Spleen (tissue), 11 donors: ENCODE measurements at regions not wholly inside any gene's neighbourhood (a gene's known extent, or its start where the extent isn't known, plus 50 kb on each side); places are given as distances from the start of the nearest gene placed in this dataset.
"Not testable (repeated sequence)": the region's sequence is repeated elsewhere in the genome, so short reads cannot be mapped to it uniquely, and the experiment has no call there.

Experiments
- DNase-seq: peaks from one replicate; pipeline ENCODE4 v3.0.0-alpha.2; 2020
- H3K27ac ChIP-seq, 8 donors: fragments of 200-600 bp; sonication (generic) in 7 of 8; 1 replicate in 4 of 8; 2 replicates in 4 of 8; pipeline versions ENCODE4 v1.5.0 to v1.8.0; 2016 to 2021; ENCODE audit warnings: inconsistent platforms in 4 of 8, mild to moderate bottlenecking in 4 of 8, moderate library complexity in 1 of 8
- H3K27me3 ChIP-seq, 7 donors: fragments of 200-600 bp; sonication (generic) in 6 of 7; replicated peaks in 1 of 7; 1 replicate in 4 of 7; 2 replicates in 3 of 7; pipeline versions ENCODE4 v1.5.0 to v1.8.0; 2016 to 2021; ENCODE audit warnings: inconsistent platforms in 3 of 7, mild to moderate bottlenecking in 1 of 7
- H3K36me3 ChIP-seq, 6 donors: fragments of 200-600 bp; sonication (generic) in 5 of 6; 1 replicate in 4 of 6; 2 replicates in 2 of 6; pipeline versions ENCODE4 v1.5.0 to v1.8.0; 2016 to 2021; ENCODE audit warnings: inconsistent platforms in 2 of 6
- H3K4me1 ChIP-seq, 6 donors: fragments of 200-600 bp; sonication (generic) in 5 of 6; 1 replicate in 3 of 6; 2 replicates in 3 of 6; pipeline versions ENCODE4 v1.5.0 to v1.8.0; 2016 to 2021; ENCODE audit warnings: inconsistent platforms in 3 of 6
- H3K4me3 ChIP-seq, 8 donors: fragments of 200-600 bp; sonication (generic) in 7 of 8; 1 replicate in 4 of 8; 2 replicates in 4 of 8; pipeline versions ENCODE4 v1.5.0 to v1.8.0; 2016 to 2021; ENCODE audit warnings: inconsistent platforms in 4 of 8, mild to moderate bottlenecking in 4 of 8, moderate library complexity in 2 of 8
- H3K9me3 ChIP-seq, 8 donors: fragments of 200-600 bp; sonication (generic) in 7 of 8; 1 replicate in 4 of 8; 2 replicates in 4 of 8; pipeline versions ENCODE4 v1.5.0 to v1.8.0; 2016 to 2021; ENCODE audit warnings: inconsistent platforms in 4 of 8
- CTCF ChIP-seq, 11 experiments: fragments of 200-600 bp in 7 of 11; fragments of 450-650 bp in 4 of 11; sonication (generic) in 4 of 11; IDR thresholded peaks in 8 of 11; conservative IDR thresholded peaks in 3 of 11; 1 replicate in 7 of 11; 2 replicates in 4 of 11; pipeline versions ENCODE4 v1.4.0 to v1.8.0; 2016 to 2021; ENCODE audit warnings: antibody characterized with exemption in 11 of 11, inconsistent platforms in 4 of 11, mild to moderate bottlenecking in 1 of 11
- POLR2A ChIP-seq, 3 donors: fragments of 450-650 bp; IDR thresholded peaks; one replicate each; pipeline ENCODE4 v1.5.1; 2017; ENCODE audit warnings: antibody characterized with exemption in 3 of 3, mild to moderate bottlenecking in 1 of 3
- POLR2AphosphoS5 ChIP-seq, 3 donors: sonication (generic); formaldehyde crosslinking; IDR thresholded peaks; one replicate each; pipeline ENCODE4 v1.5.1; 2017; ENCODE audit warnings: antibody characterized with exemption in 3 of 3
- WGBS, 5 donors: extraction: QIAGEN DNeasy Blood & Tissue Kit in 3 of 5; methylation state at CpG; one replicate each; pipeline versions ENCODE4 v1.1.5 to v1.1.7; 2013 to 2018; 5-methylcytosine and 5-hydroxymethylcytosine counted together
- intact Hi-C: fragments of 100-400 bp; cut with DNase I; formaldehyde crosslinking; loops from one replicate; pipeline ENCODE4 v1.15.0; 2023; ENCODE audit warnings: low total_unique reads
- donor health status: healthy with polysubstance abuse.
- donor health status: DM: no; HTN: no; CAD: no; lungs with moderate emphysema.
- donor health status: DM: no; HTN: no; CAD: no.
- donor health status: Bipolar disorder and iron deficiency.
- donor health status: healthy.
- donor health status: DM: no; HTN: no; CAD: no.
- donor health status: DM: yes; HTN: yes; CAD: no.

- intact Hi-C loops: no loop called here
- Histone ChIP-seq H3K36me3 (no peaks in the 10 kb centered on the region), H3K27me3 (no peaks in the 10 kb centered on the region), H3K4me3 (no peak overlapping the region), H3K9me3 (peaks cover 0 to 22% (median 14%) of the 10 kb centered on the region in 8 donors), H3K4me1 (no peaks in the 10 kb centered on the region), H3K27ac (no peak overlapping the region)
- 77 to 89% (median 80%) methylated on average over 4 of the region's 4 CpGs for WGBS, 5 donors
- TF ChIP-seq POLR2A (IDR thresholded peaks at IDR 0.05): no peak
- no peak for TF ChIP-seq CTCF (IDR thresholded peaks at IDR 0.05 in 8 of 11, conservative IDR thresholded peaks at IDR 0.05 in 3 of 11)
- DNase-seq: no peak
These were observed 2541.1 kb downstream of the PCDH9 start for GRCh38 chr13:64688893-64689677.

GRCh38 chr13:64686536-64686935 lies 2543.6 kb downstream of the PCDH9 start:
- H3K27me3 ChIP-seq, H3K4me3 ChIP-seq, H3K36me3 ChIP-seq, DNase-seq, intact Hi-C loops, H3K27ac ChIP-seq, H3K4me1 ChIP-seq: not testable (repeated sequence)
- H3K9me3 ChIP-seq: peaks cover 0 to 32% (median 14%) of the 10 kb centered on the region in 8 donors
- 77 to 84% (median 84%) methylated on average over 4 of the region's 4 CpGs for WGBS, 5 donors

- Histone ChIP-seq H3K27ac (no peak overlapping the region), H3K4me1 (no peaks in the 10 kb centered on the region), H3K36me3 (no peaks in the 10 kb centered on the region), H3K4me3 (no peak overlapping the region), H3K9me3 (peaks cover 0 to 40% (median 19%) of the 10 kb centered on the region in 8 donors), H3K27me3 (no peaks in the 10 kb centered on the region)
- TF ChIP-seq POLR2AphosphoS5 (IDR thresholded peaks at IDR 0.05): no peak
- no peak for TF ChIP-seq POLR2A (IDR thresholded peaks at IDR 0.05)
- TF ChIP-seq CTCF (IDR thresholded peaks at IDR 0.05 in 8 of 11, conservative IDR thresholded peaks at IDR 0.05 in 3 of 11): no peak
- no peak for DNase-seq
- 58 to 69% (median 62%) methylated on average over 7 of the region's 7 CpGs for WGBS, 5 donors
- intact Hi-C loops: no loop called here
These were observed 2545.3 kb downstream of the PCDH9 start for GRCh38 chr13:64684685-64685431.

GRCh38 chr13:64684108-64684507 lies 2546.0 kb downstream of the PCDH9 start:
- TF ChIP-seq POLR2A (IDR thresholded peaks at IDR 0.05) (no peak), CTCF (IDR thresholded peaks at IDR 0.05 in 8 of 11, conservative IDR thresholded peaks at IDR 0.05 in 3 of 11) (no peak), POLR2AphosphoS5 (IDR thresholded peaks at IDR 0.05) (no peak)
- WGBS, 5 donors: 66 to 78% (median 74%) methylated on average over 3 of the region's 3 CpGs
- intact Hi-C loops: no loop called here

More at GRCh38 chr13:64684108-64684507, 2546.0 kb downstream of the PCDH9 start:
- H3K4me3 ChIP-seq: no peak overlapping the region
- no peak for DNase-seq
- H3K27ac ChIP-seq: no peak overlapping the region
- no peaks in the 10 kb centered on the region for H3K4me1 ChIP-seq
- H3K27me3 ChIP-seq: no peaks in the 10 kb centered on the region
- peaks cover 0 to 40% (median 19%) of the 10 kb centered on the region in 8 donors for H3K9me3 ChIP-seq
- H3K36me3 ChIP-seq: no peaks in the 10 kb centered on the region
